ENCODE measurements at regions not wholly inside any gene's neighbourhood (a gene's known extent, or its start where the extent isn't known, plus 50 kb on each side); places are given as distances from the start of the nearest gene placed in this dataset.

GRCh38 chrX:68920561-68920960, 91.7 kb downstream of the EFNB1 start:
- H4K8ac ChIP-seq (ENCODE audit: low read depth in 2 of 2, low read length in 2 of 2), result no peak overlapping the region
- no peak overlapping the region for H2AK5ac ChIP-seq (ENCODE audit: low read depth, low read length)
- no peak overlapping the region for H3K4me3 ChIP-seq (ENCODE audit: insufficient read depth, low read depth, low read length)
- no peak overlapping the region for H3K27ac ChIP-seq (ENCODE audit: insufficient read depth, low read length)
- no peaks in the 10 kb centered on the region for H3K36me3 ChIP-seq (ENCODE audit: control insufficient read depth, insufficient read depth, low read length)
- H3K14ac ChIP-seq (replicated peaks; ENCODE audit: low read depth, low read length), result no peak overlapping the region
- no peaks in the 10 kb centered on the region for H3K9me3 ChIP-seq (ENCODE audit: control insufficient read depth, insufficient read depth, low read length)
- intact Hi-C loops (cut with micrococcal nuclease), result no loop called here
- no peak overlapping the region for H2BK120ac ChIP-seq (ENCODE audit: low read depth, low read length)
- peaks cover 32% of the 10 kb centered on the region for H3K27me3 ChIP-seq (ENCODE audit: control insufficient read depth, insufficient read depth, low read length)
- H3K79me1 ChIP-seq (ENCODE audit: low read depth in 1 of 2, low read length in 2 of 2), result no peaks in the 10 kb centered on the region
- H3K4me2 ChIP-seq (ENCODE audit: low read depth, low read length), result no peak overlapping the region
- ChIA-PET CTCF (interaction anchor here (0.6 to 1.8 kb wide), 2 partner anchors 25 to 99 kb away, joined by 4 read pairs; no protein-coding TSS in a partner anchor), POLR2A (ENCODE audit: unreplicated experiment) (no interaction called here)
- no peak overlapping the region for H3K56ac ChIP-seq (ENCODE audit: extremely low read depth, insufficient read depth, low read length)
- dilution Hi-C loops (cut with HindIII; ENCODE audit: low sequenced_read_pairs, unreplicated experiment), result no loop called here
- no peak overlapping the region for H4K91ac ChIP-seq (ENCODE audit: insufficient read depth, low read depth, low read length)
- no peak overlapping the region for H2BK20ac ChIP-seq (ENCODE audit: low read depth, low read length)
- H3K9me1 ChIP-seq (ENCODE audit: insufficient read depth, low read length), result no peaks in the 10 kb centered on the region; the same call in 1 of the 2 replicates
- no peak overlapping the region for H2BK15ac ChIP-seq (ENCODE audit: low read depth, low read length)
- WGBS, 2 experiments (ENCODE audit: extremely low coverage in 2 of 2, insufficient read length in 1 of 2), result 36% methylated on average over 3 of the region's 7 CpGs; no CpG with 5 or more reads in 1 of the 2 experiments
- H2AK9ac ChIP-seq (replicated peaks; ENCODE audit: low read depth, low read length, poor library complexity), result no peak overlapping the region
- H4K20me1 ChIP-seq (ENCODE audit: insufficient read depth, low read length), result no peaks in the 10 kb centered on the region
- no peak overlapping the region for H3K9ac ChIP-seq (ENCODE audit: low read depth, low read length)
- no peak overlapping the region for H3K18ac ChIP-seq (ENCODE audit: low read depth, low read length)
- H3K4me1 ChIP-seq (ENCODE audit: control insufficient read depth, insufficient read depth, low read length), result no peaks in the 10 kb centered on the region
- no peak overlapping the region for H3K4ac ChIP-seq (ENCODE audit: low read depth, low read length)
- no peak overlapping the region for H2BK5ac ChIP-seq (ENCODE audit: low read depth, low read length, poor library complexity, severe bottlenecking)
- H4K5ac ChIP-seq (ENCODE audit: low read depth, low read length), result no peak overlapping the region
- ATAC-seq (ENCODE audit: low read depth) (no peak), DNase-seq (no peak)
- H2AFZ ChIP-seq (replicated peaks; ENCODE audit: low read length, poor library complexity), result no peak overlapping the region
- BruUV-seq (replicated peaks), result no TSS peak
- in situ Hi-C loops (cut with MboI; ENCODE audit: low sequenced_read_pairs), result no loop called here
- no peak for TF ChIP-seq RFX5 (IDR thresholded peaks at IDR 0.05; ENCODE audit: low read depth, low read length)
- no peak for TF ChIP-seq MXI1 (IDR thresholded peaks at IDR 0.05; ENCODE audit: borderline replicate concordance, low read depth, low read length)
- TF ChIP-seq RAD21 (IDR thresholded peaks at IDR 0.05; ENCODE audit: low read length), result no peak
- no peak for TF ChIP-seq RCOR1 (IDR thresholded peaks at IDR 0.05; ENCODE audit: insufficient replicate concordance, low read length)
- no peak for TF ChIP-seq BHLHE40 (IDR thresholded peaks at IDR 0.05; ENCODE audit: low read depth, low read length)
- no peak overlapping the region for H3K23ac ChIP-seq (ENCODE audit: low read depth, low read length)

All from IMR-90 (cell line).